ENCODE measurements at regions not wholly inside any gene's neighbourhood (a gene's known extent, or its start where the extent isn't known, plus 50 kb on each side); places are given as distances from the start of the nearest gene placed in this dataset.

DNA sequence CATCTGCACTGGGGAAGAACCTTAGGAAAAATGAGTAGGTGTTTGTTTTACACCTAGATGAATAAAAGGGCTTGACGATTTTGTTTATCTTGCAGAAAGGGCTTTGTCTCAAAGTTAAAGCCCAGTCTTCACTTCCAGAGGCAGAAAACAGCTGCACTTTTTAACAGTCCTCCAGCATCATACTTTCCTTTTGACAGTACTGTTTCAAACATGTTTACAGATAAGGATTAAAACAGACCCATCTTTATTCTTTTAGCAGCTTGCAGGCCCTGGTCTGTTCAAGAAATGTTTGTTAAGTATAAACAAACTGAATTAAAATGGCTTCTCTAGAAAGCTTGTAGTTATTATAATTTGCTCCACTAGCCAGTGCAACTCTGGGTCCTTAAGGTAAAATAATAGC, 374.2 kb downstream of the EPHA7 start:
- TF ChIP-seq, protein P1, sequence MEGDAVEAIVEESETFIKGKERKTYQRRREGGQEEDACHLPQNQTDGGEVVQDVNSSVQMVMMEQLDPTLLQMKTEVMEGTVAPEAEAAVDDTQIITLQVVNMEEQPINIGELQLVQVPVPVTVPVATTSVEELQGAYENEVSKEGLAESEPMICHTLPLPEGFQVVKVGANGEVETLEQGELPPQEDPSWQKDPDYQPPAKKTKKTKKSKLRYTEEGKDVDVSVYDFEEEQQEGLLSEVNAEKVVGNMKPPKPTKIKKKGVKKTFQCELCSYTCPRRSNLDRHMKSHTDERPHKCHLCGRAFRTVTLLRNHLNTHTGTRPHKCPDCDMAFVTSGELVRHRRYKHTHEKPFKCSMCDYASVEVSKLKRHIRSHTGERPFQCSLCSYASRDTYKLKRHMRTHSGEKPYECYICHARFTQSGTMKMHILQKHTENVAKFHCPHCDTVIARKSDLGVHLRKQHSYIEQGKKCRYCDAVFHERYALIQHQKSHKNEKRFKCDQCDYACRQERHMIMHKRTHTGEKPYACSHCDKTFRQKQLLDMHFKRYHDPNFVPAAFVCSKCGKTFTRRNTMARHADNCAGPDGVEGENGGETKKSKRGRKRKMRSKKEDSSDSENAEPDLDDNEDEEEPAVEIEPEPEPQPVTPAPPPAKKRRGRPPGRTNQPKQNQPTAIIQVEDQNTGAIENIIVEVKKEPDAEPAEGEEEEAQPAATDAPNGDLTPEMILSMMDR (optimal IDR thresholded peaks at IDR 0.05 in 1 of 3, IDR thresholded peaks at IDR 0.05 in 1 of 3, conservative IDR thresholded peaks at IDR 0.05 in 1 of 3; ENCODE audit: extremely low read depth in 1 of 3, insufficient read depth in 2 of 3, low read length in 3 of 3) = no peak
- TF ChIP-seq EZH2 (IDR thresholded peaks at IDR 0.05; ENCODE audit: low read length) = no peak

All from keratinocyte (primary cell).